CD14-positive monocyte (primary cell): ENCODE measurements at regions not wholly inside any gene's neighbourhood (a gene's known extent, or its start where the extent isn't known, plus 50 kb on each side); places are given as distances from the start of the nearest gene placed in this dataset.

ENCODE experiments used
- DNase-seq, 3 donors: peaks; one replicate each; pipeline ENCODE4 v3.0.0-alpha.2; 2011 to 2022
- H2AFZ ChIP-seq: 2 replicates; pipeline ENCODE4 v1.6.0; 2012; ENCODE audit warnings: mild to moderate bottlenecking, low read depth, low read length, inconsistent platforms; ENCODE audit not compliant: insufficient read depth, poor library complexity, severe bottlenecking
- H3K27ac ChIP-seq, 2 donors: 1 replicate in 1 of 2; 2 replicates in 1 of 2; pipeline ENCODE4 v1.5.1; 2012 to 2013; ENCODE audit warnings: low read length in 2 of 2, control low read depth in 1 of 2, inconsistent platforms in 1 of 2, low read depth in 1 of 2, mild to moderate bottlenecking in 1 of 2
- H3K27me3 ChIP-seq, 2 donors: one replicate each; pipeline versions ENCODE4 v1.6.0 to v1.6.1; 2011 to 2013; ENCODE audit warnings: low read length in 2 of 2; ENCODE audit not compliant: control insufficient read depth in 2 of 2, insufficient read depth in 2 of 2
- H3K36me3 ChIP-seq, 2 donors: replicated peaks in 1 of 2; 1 replicate in 1 of 2; 2 replicates in 1 of 2; pipeline versions ENCODE4 v1.5.1 to v1.6.1; 2012 to 2013; ENCODE audit warnings: low read length in 2 of 2, control low read depth in 1 of 2, inconsistent platforms in 1 of 2, mild to moderate bottlenecking in 1 of 2; ENCODE audit not compliant: insufficient read depth in 2 of 2, control insufficient read depth in 1 of 2
- H3K4me1 ChIP-seq, 2 donors: 1 replicate in 1 of 2; 2 replicates in 1 of 2; pipeline versions ENCODE4 v1.5.1 to v1.6.1; 2012 to 2013; ENCODE audit warnings: low read length in 2 of 2, control low read depth in 1 of 2, inconsistent platforms in 1 of 2, mild to moderate bottlenecking in 1 of 2, moderate library complexity in 1 of 2; ENCODE audit not compliant: insufficient read depth in 2 of 2, control insufficient read depth in 1 of 2
- H3K4me2 ChIP-seq: replicated peaks from 2 replicates; pipeline ENCODE3; 2012; ENCODE audit warnings: low read length, moderate library complexity, mild to moderate bottlenecking; ENCODE audit not compliant: poor library complexity, severe bottlenecking; ENCODE audit errors: extremely low read depth
- H3K4me3 ChIP-seq, 3 experiments: fragments of 200-600 bp in 1 of 3; sonication (generic) in 1 of 3; replicated peaks in 1 of 3; 1 replicate in 2 of 3; 2 replicates in 1 of 3; pipeline ENCODE4 v1.5.1; 2011 to 2013; ENCODE audit warnings: low read length in 3 of 3, mild to moderate bottlenecking in 3 of 3, control low read depth in 2 of 3, low read depth in 2 of 3, inconsistent platforms in 1 of 3, moderate library complexity in 1 of 3
- H3K79me2 ChIP-seq: 2 replicates; pipeline ENCODE4 v1.6.0; 2012; ENCODE audit warnings: mild to moderate bottlenecking, control low read depth, inconsistent platforms, low read length, moderate library complexity; ENCODE audit not compliant: insufficient read depth
- H3K9ac ChIP-seq: 2 replicates; pipeline ENCODE4 v1.6.0; 2017; ENCODE audit warnings: low read length, mild to moderate bottlenecking; ENCODE audit not compliant: insufficient read depth, poor library complexity, severe bottlenecking
- H3K9me3 ChIP-seq, 2 donors: replicated peaks in 1 of 2; 1 replicate in 1 of 2; 2 replicates in 1 of 2; pipeline versions ENCODE4 v1.5.1 to v1.6.1; 2012 to 2013; ENCODE audit warnings: low read length in 2 of 2, control low read depth in 1 of 2; ENCODE audit not compliant: control insufficient read depth in 1 of 2, insufficient read depth in 1 of 2
- H4K20me1 ChIP-seq: 2 replicates; pipeline ENCODE4 v1.6.0; 2012; ENCODE audit warnings: mild to moderate bottlenecking, low read length, control low read depth, moderate library complexity; ENCODE audit not compliant: insufficient read depth
- H3K27ac Mint-ChIP-seq, 7 donors: one replicate each; pipeline ENCODE4 v1.8.0; 2020; ENCODE audit warnings: mild to moderate bottlenecking in 7 of 7, mixed read lengths in 7 of 7, moderate library complexity in 6 of 7, inconsistent platforms in 2 of 7
- H3K27me3 Mint-ChIP-seq, 3 donors: one replicate each; pipeline ENCODE4 v1.8.0; 2021 to 2022; ENCODE audit warnings: low read depth in 3 of 3, mild to moderate bottlenecking in 3 of 3, mixed read lengths in 3 of 3, moderate library complexity in 3 of 3, inconsistent platforms in 1 of 3
- H3K36me3 Mint-ChIP-seq, 2 donors: one replicate each; pipeline ENCODE4 v1.8.0; 2020; ENCODE audit warnings: mixed read lengths in 2 of 2, inconsistent platforms in 1 of 2, mild to moderate bottlenecking in 1 of 2
- H3K4me1 Mint-ChIP-seq: one replicate; pipeline ENCODE4 v1.8.0; 2020; ENCODE audit warnings: mild to moderate bottlenecking, mixed read lengths
- H3K4me3 Mint-ChIP-seq, 2 donors: one replicate each; pipeline ENCODE4 v1.8.0; 2020; ENCODE audit warnings: mild to moderate bottlenecking in 2 of 2, mixed read lengths in 2 of 2, moderate library complexity in 1 of 2
- H3K9me3 Mint-ChIP-seq, 7 donors: one replicate each; pipeline ENCODE4 v1.8.0; 2020 to 2022; ENCODE audit warnings: mixed read lengths in 7 of 7, mild to moderate bottlenecking in 6 of 7, moderate library complexity in 6 of 7, inconsistent platforms in 2 of 7
- WGBS: methylation state at CpG from one replicate; pipeline ENCODE4 v1.1.5; 2013; ENCODE audit warnings: missing lambda C conversion rate; ENCODE audit not compliant: insufficient coverage; 5-methylcytosine and 5-hydroxymethylcytosine counted together
- intact Hi-C, 2 donors: fragments of 100-400 bp; cut with micrococcal nuclease; formaldehyde crosslinking; loops; one replicate each; pipeline versions ENCODE4 v1.15.0 to v1.15.1; 2023
- TF ChIP-seq, protein P1 (sequence below): fragments of 200-600 bp; IDR thresholded peaks from one replicate; pipeline ENCODE4 v1.8.0; 2022; ENCODE audit warnings: antibody characterized with exemption, mild to moderate bottlenecking

- Mint-ChIP-seq H3K4me1 (no peaks in the 10 kb centered on the region), H3K27ac (no peak overlapping the region), H3K27me3 (peaks cover 4 to 15% (median 9%) of the 10 kb centered on the region in 3 donors), H3K4me3 (no peak overlapping the region), H3K36me3 (no peaks in the 10 kb centered on the region), H3K9me3 (peaks cover 0 to 10% (median 7%) of the 10 kb centered on the region in 7 donors)
- H3K4me1 ChIP-seq, result no peaks in the 10 kb centered on the region
- DNase-seq, result no peak
- H4K20me1 ChIP-seq, result no peaks in the 10 kb centered on the region
- TF ChIP-seq, protein P1, sequence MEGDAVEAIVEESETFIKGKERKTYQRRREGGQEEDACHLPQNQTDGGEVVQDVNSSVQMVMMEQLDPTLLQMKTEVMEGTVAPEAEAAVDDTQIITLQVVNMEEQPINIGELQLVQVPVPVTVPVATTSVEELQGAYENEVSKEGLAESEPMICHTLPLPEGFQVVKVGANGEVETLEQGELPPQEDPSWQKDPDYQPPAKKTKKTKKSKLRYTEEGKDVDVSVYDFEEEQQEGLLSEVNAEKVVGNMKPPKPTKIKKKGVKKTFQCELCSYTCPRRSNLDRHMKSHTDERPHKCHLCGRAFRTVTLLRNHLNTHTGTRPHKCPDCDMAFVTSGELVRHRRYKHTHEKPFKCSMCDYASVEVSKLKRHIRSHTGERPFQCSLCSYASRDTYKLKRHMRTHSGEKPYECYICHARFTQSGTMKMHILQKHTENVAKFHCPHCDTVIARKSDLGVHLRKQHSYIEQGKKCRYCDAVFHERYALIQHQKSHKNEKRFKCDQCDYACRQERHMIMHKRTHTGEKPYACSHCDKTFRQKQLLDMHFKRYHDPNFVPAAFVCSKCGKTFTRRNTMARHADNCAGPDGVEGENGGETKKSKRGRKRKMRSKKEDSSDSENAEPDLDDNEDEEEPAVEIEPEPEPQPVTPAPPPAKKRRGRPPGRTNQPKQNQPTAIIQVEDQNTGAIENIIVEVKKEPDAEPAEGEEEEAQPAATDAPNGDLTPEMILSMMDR, result no peak
- intact Hi-C loops, result no loop called here
- H3K4me3 ChIP-seq, result no peak overlapping the region
- H3K4me2 ChIP-seq, result no peak overlapping the region
- H3K9ac ChIP-seq, result no peak overlapping the region
- peaks cover 0 to 6% of the 10 kb centered on the region in 2 donors for H3K9me3 ChIP-seq
- no peaks in the 10 kb centered on the region for H3K27me3 ChIP-seq
- H2AFZ ChIP-seq, result no peak overlapping the region
- H3K79me2 ChIP-seq, result no peaks in the 10 kb centered on the region
- no peak overlapping the region for H3K27ac ChIP-seq
- H3K36me3 ChIP-seq, result no peaks in the 10 kb centered on the region
These were observed 128.6 kb upstream of the CRY1 start for GRCh38 chr12:107221913-107222312.

- Mint-ChIP-seq H3K27ac (no peak overlapping the region), H3K4me1 (no peaks in the 10 kb centered on the region), H3K4me3 (no peak overlapping the region), H3K9me3 (peaks cover 0 to 1% (median 0%) of the 10 kb centered on the region in 7 donors), H3K36me3 (no peaks in the 10 kb centered on the region), H3K27me3 (peaks cover 4 to 15% (median 14%) of the 10 kb centered on the region in 3 donors)
- H3K79me2 ChIP-seq, result no peaks in the 10 kb centered on the region
- no peak overlapping the region for H3K9ac ChIP-seq
- H3K27me3 ChIP-seq, result no peaks in the 10 kb centered on the region
- no peak for DNase-seq
- no peak overlapping the region for H3K4me3 ChIP-seq
- intact Hi-C loops, result no loop called here
- no peaks in the 10 kb centered on the region for H3K9me3 ChIP-seq
- H3K4me2 ChIP-seq, result no peak overlapping the region
- TF ChIP-seq, protein P1, result no peak
- H4K20me1 ChIP-seq, result no peaks in the 10 kb centered on the region
- H3K36me3 ChIP-seq, result no peaks in the 10 kb centered on the region
- WGBS, result 95% methylated on average over 4 of the region's 5 CpGs
- no peaks in the 10 kb centered on the region for H3K4me1 ChIP-seq
- H3K27ac ChIP-seq, result no peak overlapping the region
- no peak overlapping the region for H2AFZ ChIP-seq
These were observed 130.5 kb upstream of the CRY1 start for GRCh38 chr12:107223821-107224220.
